Glutamatergic neuron (in vitro differentiated cells): ENCODE measurements at regions not wholly inside any gene's neighbourhood (a gene's known extent, or its start where the extent isn't known, plus 50 kb on each side); places are given as distances from the start of the nearest gene placed in this dataset.
"Not testable (repeated sequence)": the region's sequence is repeated elsewhere in the genome, so short reads cannot be mapped to it uniquely, and the experiment has no call there.

Source experiments
- DNase-seq: peaks from one replicate; pipeline ENCODE4 v3.0.0; 2022
- H3K27ac Mint-ChIP-seq: one replicate; pipeline ENCODE4 v1.8.0; 2020; ENCODE audit warnings: mild to moderate bottlenecking, mixed read lengths, inconsistent platforms; ENCODE audit not compliant: unreplicated experiment
- H3K27me3 Mint-ChIP-seq: one replicate; pipeline ENCODE4 v1.8.0; 2020; ENCODE audit warnings: mild to moderate bottlenecking, moderate library complexity, mixed read lengths, inconsistent platforms; ENCODE audit not compliant: unreplicated experiment
- H3K36me3 Mint-ChIP-seq: one replicate; pipeline ENCODE4 v1.8.0; 2020; ENCODE audit warnings: mild to moderate bottlenecking, mixed read lengths, inconsistent platforms; ENCODE audit not compliant: unreplicated experiment
- H3K4me1 Mint-ChIP-seq: one replicate; pipeline ENCODE4 v1.8.0; 2020; ENCODE audit warnings: mild to moderate bottlenecking, low read depth, mixed read lengths, inconsistent platforms; ENCODE audit not compliant: unreplicated experiment
- H3K4me3 Mint-ChIP-seq: one replicate; pipeline ENCODE4 v1.8.0; 2020; ENCODE audit warnings: mild to moderate bottlenecking, mixed read lengths, inconsistent platforms; ENCODE audit not compliant: unreplicated experiment
- H3K9me3 Mint-ChIP-seq: one replicate; pipeline ENCODE4 v1.8.0; 2020; ENCODE audit warnings: mild to moderate bottlenecking, moderate library complexity, mixed read lengths, inconsistent platforms; ENCODE audit not compliant: unreplicated experiment
- TF ChIP-seq, protein P1 (sequence below): fragments of 200-600 bp; sonication (generic); IDR thresholded peaks from one replicate; pipeline ENCODE4 v1.5.0; 2021; ENCODE audit not compliant: partially characterized antibody, unreplicated experiment

DNA sequence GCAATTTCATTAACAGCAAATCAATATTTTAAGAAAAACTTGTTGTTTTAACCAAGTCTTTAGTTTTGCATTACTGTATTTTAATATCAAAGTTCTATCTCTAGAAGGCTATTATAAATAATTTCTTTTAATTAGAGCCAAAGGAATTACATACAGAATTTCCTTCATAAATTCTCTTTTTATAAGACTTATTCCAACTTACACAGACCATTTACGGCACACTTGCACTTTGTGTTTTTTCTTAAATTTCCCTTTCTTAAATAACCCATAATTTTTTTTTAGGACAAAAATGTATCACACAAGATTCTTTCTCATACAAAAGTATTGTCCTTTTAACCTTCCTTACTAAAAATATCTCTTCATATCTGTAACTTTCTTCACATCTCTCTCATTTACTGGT lies 458.5 kb upstream of the CHRM3 start:
- no peaks in the 10 kb centered on the region for H3K36me3 Mint-ChIP-seq
- no peak for DNase-seq
- no peaks in the 10 kb centered on the region for H3K27me3 Mint-ChIP-seq
- H3K27ac Mint-ChIP-seq: no peak overlapping the region
- no peaks in the 10 kb centered on the region for H3K9me3 Mint-ChIP-seq
- TF ChIP-seq, protein P1, sequence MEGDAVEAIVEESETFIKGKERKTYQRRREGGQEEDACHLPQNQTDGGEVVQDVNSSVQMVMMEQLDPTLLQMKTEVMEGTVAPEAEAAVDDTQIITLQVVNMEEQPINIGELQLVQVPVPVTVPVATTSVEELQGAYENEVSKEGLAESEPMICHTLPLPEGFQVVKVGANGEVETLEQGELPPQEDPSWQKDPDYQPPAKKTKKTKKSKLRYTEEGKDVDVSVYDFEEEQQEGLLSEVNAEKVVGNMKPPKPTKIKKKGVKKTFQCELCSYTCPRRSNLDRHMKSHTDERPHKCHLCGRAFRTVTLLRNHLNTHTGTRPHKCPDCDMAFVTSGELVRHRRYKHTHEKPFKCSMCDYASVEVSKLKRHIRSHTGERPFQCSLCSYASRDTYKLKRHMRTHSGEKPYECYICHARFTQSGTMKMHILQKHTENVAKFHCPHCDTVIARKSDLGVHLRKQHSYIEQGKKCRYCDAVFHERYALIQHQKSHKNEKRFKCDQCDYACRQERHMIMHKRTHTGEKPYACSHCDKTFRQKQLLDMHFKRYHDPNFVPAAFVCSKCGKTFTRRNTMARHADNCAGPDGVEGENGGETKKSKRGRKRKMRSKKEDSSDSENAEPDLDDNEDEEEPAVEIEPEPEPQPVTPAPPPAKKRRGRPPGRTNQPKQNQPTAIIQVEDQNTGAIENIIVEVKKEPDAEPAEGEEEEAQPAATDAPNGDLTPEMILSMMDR: no peak
- no peaks in the 10 kb centered on the region for H3K4me1 Mint-ChIP-seq
- no peak overlapping the region for H3K4me3 Mint-ChIP-seq

- Mint-ChIP-seq H3K4me1 (no peaks in the 10 kb centered on the region), H3K36me3 (no peaks in the 10 kb centered on the region), H3K27me3 (peaks cover 1% of the 10 kb centered on the region), H3K27ac (no peak overlapping the region), H3K9me3 (peaks cover 1% of the 10 kb centered on the region), H3K4me3 (no peak overlapping the region)
- TF ChIP-seq, protein P1: no peak
- DNase-seq: no peak
Observed at GRCh38 chr1:238916828-238917227, 469.5 kb upstream of the CHRM3 start.

GRCh38 chr1:238914346-238914745 lies 472.0 kb upstream of the CHRM3 start:
- no peak overlapping the region for H3K27ac Mint-ChIP-seq
- no peaks in the 10 kb centered on the region for H3K36me3 Mint-ChIP-seq
- H3K4me3 Mint-ChIP-seq: no peak overlapping the region
- no peaks in the 10 kb centered on the region for H3K9me3 Mint-ChIP-seq
- DNase-seq: no peak
- H3K4me1 Mint-ChIP-seq: no peaks in the 10 kb centered on the region
- no peaks in the 10 kb centered on the region for H3K27me3 Mint-ChIP-seq
- TF ChIP-seq, protein P1: no peak

DNA sequence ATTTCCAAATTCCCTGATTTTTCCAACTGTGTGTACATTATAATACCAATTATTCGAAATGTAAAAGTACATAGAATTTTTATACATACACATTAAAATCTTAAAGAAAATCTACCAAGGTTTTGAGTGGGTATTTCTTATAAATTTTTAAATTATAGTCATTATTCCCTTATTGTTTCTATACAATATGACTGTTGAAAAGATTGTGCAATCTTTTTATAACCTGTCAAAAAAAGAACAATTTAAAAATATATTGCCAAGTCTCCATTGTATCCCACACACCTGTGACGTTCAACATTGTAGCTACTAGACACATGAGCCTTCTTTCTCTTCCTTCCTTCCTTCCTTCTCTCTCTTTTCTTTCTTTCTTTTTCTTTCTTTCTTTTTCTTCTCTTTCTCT lies 473.2 kb upstream of the CHRM3 start:
- no peaks in the 10 kb centered on the region for H3K9me3 Mint-ChIP-seq
- DNase-seq: no peak
- no peaks in the 10 kb centered on the region for H3K27me3 Mint-ChIP-seq
- TF ChIP-seq, protein P1: no peak
- no peak overlapping the region for H3K4me3 Mint-ChIP-seq
- no peaks in the 10 kb centered on the region for H3K36me3 Mint-ChIP-seq
- no peaks in the 10 kb centered on the region for H3K4me1 Mint-ChIP-seq
- H3K27ac Mint-ChIP-seq: no peak overlapping the region

GRCh38 chr1:238912148-238912547 lies 474.2 kb upstream of the CHRM3 start:
- Mint-ChIP-seq H3K4me3 (no peak overlapping the region), H3K4me1 (no peaks in the 10 kb centered on the region)
- DNase-seq: no peak

DNA sequence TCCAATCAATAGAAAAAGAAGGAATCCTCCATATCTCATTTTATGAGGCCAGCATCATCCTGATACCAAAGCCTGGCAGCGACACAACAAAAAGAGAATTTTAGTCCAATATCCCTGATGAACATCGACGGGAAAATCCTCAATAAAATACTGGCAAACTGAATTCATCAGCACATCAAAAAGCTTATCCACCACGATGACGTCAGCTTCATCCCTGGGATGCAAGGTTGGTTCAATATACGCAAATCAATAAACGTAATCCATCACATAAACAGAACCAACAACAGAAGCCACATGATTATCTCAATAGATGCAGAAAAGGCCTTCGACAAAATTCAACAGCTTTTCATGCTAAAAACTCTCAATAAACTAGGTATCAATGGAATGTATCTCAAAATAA lies 483.6 kb upstream of the CHRM3 start:
- not testable (repeated sequence) for H3K27ac Mint-ChIP-seq, H3K9me3 Mint-ChIP-seq, H3K4me3 Mint-ChIP-seq, H3K27me3 Mint-ChIP-seq, DNase-seq, H3K4me1 Mint-ChIP-seq
- H3K36me3 Mint-ChIP-seq: peaks cover 11% of the 10 kb centered on the region

More at GRCh38 chr1:238912148-238912547, 474.2 kb upstream of the CHRM3 start:
- Mint-ChIP-seq H3K27ac (no peak overlapping the region), H3K27me3 (no peaks in the 10 kb centered on the region), H3K9me3 (no peaks in the 10 kb centered on the region), H3K36me3 (no peaks in the 10 kb centered on the region)
- TF ChIP-seq, protein P1: no peak
